Thyroid gland (tissue), 4 donors: ENCODE measurements at regions not wholly inside any gene's neighbourhood (a gene's known extent, or its start where the extent isn't known, plus 50 kb on each side); places are given as distances from the start of the nearest gene placed in this dataset.

Experiments used
- DNase-seq, 2 donors: peaks; one replicate each; pipeline ENCODE4 v3.0.0-alpha.2; 2019
- H3K27ac ChIP-seq, 3 donors: fragments of 200-600 bp; sonication (generic); 1 replicate in 2 of 3; 2 replicates in 1 of 3; pipeline ENCODE4 v1.5.1; 2016 to 2019; ENCODE audit warnings: mild to moderate bottlenecking in 1 of 3, moderate library complexity in 1 of 3
- H3K27me3 ChIP-seq: fragments of 200-600 bp; sonication (generic); one replicate; pipeline ENCODE4 v1.5.1; 2019
- H3K36me3 ChIP-seq, 2 donors: fragments of 200-600 bp; sonication (generic); one replicate each; pipeline ENCODE4 v1.5.1; 2016 to 2019
- H3K4me1 ChIP-seq, 2 donors: fragments of 200-600 bp; sonication (generic); one replicate each; pipeline ENCODE4 v1.5.1; 2017 to 2019
- H3K4me3 ChIP-seq, 3 donors: fragments of 200-600 bp; sonication (generic); replicated peaks in 1 of 3; 1 replicate in 2 of 3; 2 replicates in 1 of 3; pipeline ENCODE4 v1.5.1; 2016; ENCODE audit warnings: mild to moderate bottlenecking in 1 of 3
- H3K9me3 ChIP-seq: fragments of 200-600 bp; sonication (generic); one replicate; pipeline ENCODE4 v1.5.1; 2017
- POLR2A ChIP-seq, 2 donors: fragments of 450-650 bp; IDR thresholded peaks; one replicate each; pipeline ENCODE4 v1.6.1; 2017; ENCODE audit warnings: antibody characterized with exemption in 2 of 2, mild to moderate bottlenecking in 2 of 2, moderate library complexity in 1 of 2
- WGBS, 2 donors: methylation state at CpG; one replicate each; pipeline ENCODE4 v1.1.5; 2017; 5-methylcytosine and 5-hydroxymethylcytosine counted together
- intact Hi-C: fragments of 100-400 bp; cut with DNase I; formaldehyde crosslinking; loops from one replicate; pipeline ENCODE4 v1.15.1; 2023
- TF ChIP-seq, protein P1 (sequence below), 6 experiments: fragments of 200-600 bp in 3 of 6; fragments of 450-650 bp in 3 of 6; sonication (generic) in 3 of 6; IDR thresholded peaks; one replicate each; pipeline ENCODE4 v1.5.1; 2016 to 2019; ENCODE audit warnings: antibody characterized with exemption in 6 of 6, mild to moderate bottlenecking in 2 of 6, inconsistent platforms in 1 of 6, moderate library complexity in 1 of 6

DNA sequence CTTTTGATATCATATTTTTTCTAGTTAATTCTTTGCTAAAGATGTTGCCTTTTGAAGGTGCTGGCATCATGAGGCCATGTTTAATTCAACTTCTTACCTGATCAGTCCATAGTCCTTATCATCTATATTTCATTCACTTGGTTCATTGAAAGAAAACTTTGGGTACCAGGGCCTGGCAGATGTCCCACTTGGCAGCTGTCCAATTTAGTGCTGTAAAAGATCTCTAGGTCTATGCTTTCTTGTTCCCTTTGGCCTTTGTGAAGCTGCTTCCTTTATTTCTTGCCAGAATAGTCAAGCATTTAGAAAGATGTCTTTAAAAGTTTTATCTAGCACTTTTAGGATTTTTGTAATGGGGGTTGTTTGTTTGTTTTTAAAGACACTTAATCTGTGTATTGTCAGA lies 61.7 kb upstream of the EYA4 start:
- Histone ChIP-seq H3K27me3 (no peaks in the 10 kb centered on the region), H3K9me3 (no peaks in the 10 kb centered on the region), H3K4me1 (no peaks in the 10 kb centered on the region), H3K27ac (no peak overlapping the region), H3K36me3 (no peaks in the 10 kb centered on the region), H3K4me3 (no peak overlapping the region)
- TF ChIP-seq, protein P1, sequence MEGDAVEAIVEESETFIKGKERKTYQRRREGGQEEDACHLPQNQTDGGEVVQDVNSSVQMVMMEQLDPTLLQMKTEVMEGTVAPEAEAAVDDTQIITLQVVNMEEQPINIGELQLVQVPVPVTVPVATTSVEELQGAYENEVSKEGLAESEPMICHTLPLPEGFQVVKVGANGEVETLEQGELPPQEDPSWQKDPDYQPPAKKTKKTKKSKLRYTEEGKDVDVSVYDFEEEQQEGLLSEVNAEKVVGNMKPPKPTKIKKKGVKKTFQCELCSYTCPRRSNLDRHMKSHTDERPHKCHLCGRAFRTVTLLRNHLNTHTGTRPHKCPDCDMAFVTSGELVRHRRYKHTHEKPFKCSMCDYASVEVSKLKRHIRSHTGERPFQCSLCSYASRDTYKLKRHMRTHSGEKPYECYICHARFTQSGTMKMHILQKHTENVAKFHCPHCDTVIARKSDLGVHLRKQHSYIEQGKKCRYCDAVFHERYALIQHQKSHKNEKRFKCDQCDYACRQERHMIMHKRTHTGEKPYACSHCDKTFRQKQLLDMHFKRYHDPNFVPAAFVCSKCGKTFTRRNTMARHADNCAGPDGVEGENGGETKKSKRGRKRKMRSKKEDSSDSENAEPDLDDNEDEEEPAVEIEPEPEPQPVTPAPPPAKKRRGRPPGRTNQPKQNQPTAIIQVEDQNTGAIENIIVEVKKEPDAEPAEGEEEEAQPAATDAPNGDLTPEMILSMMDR (IDR thresholded peaks at IDR 0.05), result no peak
- no peak for TF ChIP-seq POLR2A (IDR thresholded peaks at IDR 0.05)
- intact Hi-C loops, result no loop called here
- peak; percentile 8 to 11 for DNase-seq

DNA sequence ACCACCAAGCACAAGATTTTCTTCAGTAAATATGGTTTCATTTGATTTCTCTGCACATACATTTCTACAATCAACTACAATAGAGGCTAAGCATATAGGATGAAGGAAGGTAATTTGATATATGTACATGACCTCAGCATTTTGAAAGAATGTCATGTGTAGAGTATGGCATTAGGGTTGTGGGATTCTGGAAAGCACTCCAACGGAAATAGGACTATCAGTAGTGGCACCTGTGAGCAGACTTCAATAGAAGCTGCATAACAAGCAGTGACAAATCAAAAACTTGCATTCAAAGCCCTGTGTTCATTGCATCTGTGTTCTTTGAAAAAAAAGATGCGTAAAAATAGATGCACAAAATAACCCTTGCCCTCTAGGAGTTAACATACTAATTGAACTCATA lies 57.5 kb upstream of the EYA4 start:
- no peaks in the 10 kb centered on the region for H3K36me3 ChIP-seq
- 84 to 88% methylated on average over 2 of the region's 2 CpGs for WGBS, 2 donors
- intact Hi-C loops, result loop anchor here (10.0 kb wide), 2 partner anchors 331 to 371 kb away; no protein-coding TSS in a partner anchor
- H3K4me1 ChIP-seq, result no peaks in the 10 kb centered on the region
- TF ChIP-seq, protein P1 (IDR thresholded peaks at IDR 0.05), result no peak
- no peak for TF ChIP-seq POLR2A (IDR thresholded peaks at IDR 0.05)
- no peaks in the 10 kb centered on the region for H3K27me3 ChIP-seq
- H3K4me3 ChIP-seq, result no peak overlapping the region
- no peak for DNase-seq
- no peak overlapping the region for H3K27ac ChIP-seq
- H3K9me3 ChIP-seq, result no peaks in the 10 kb centered on the region

DNA sequence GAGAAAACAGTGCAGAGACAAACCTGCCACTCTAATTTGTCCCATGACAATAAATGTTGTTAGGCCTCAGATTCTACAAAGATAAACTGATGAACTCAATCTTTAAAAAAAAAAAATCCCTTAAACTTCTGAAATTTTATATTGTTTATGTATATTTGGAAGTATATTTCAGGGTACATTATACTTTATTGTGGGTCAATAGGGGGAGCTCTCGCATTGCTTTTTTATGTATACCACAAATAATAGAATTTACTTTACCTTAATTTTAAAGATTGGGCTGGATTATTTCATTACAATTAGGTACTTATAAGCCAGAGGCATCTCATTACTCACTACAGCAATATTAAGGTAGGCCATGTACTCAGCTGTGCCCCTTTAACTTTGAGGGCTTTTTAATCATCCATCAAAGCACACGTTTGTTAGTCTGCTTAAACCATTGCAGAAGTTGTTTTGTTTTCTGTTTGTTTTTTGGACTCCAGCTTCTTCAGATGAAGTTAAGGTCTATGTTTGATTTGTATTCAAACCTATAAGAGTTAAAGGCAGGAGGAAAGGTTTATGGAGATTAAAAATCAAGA lies 56.3 kb upstream of the EYA4 start:
- no peak for DNase-seq
- 38 to 42% methylated on average over 2 of the region's 2 CpGs for WGBS, 2 donors
- intact Hi-C loops, result loop anchor here (10.0 kb wide), 2 partner anchors 330 to 370 kb away; no protein-coding TSS in a partner anchor
- H3K4me3 ChIP-seq, result no peak overlapping the region
- no peaks in the 10 kb centered on the region for H3K36me3 ChIP-seq
- no peaks in the 10 kb centered on the region for H3K4me1 ChIP-seq
- no peaks in the 10 kb centered on the region for H3K9me3 ChIP-seq
- TF ChIP-seq, protein P1 (IDR thresholded peaks at IDR 0.05), result peak in 3 of 6 experiments; percentile 54 to 57 (median 57)
- TF ChIP-seq POLR2A (IDR thresholded peaks at IDR 0.05), result no peak
- H3K27ac ChIP-seq, result no peak overlapping the region
- H3K27me3 ChIP-seq, result no peaks in the 10 kb centered on the region

DNA sequence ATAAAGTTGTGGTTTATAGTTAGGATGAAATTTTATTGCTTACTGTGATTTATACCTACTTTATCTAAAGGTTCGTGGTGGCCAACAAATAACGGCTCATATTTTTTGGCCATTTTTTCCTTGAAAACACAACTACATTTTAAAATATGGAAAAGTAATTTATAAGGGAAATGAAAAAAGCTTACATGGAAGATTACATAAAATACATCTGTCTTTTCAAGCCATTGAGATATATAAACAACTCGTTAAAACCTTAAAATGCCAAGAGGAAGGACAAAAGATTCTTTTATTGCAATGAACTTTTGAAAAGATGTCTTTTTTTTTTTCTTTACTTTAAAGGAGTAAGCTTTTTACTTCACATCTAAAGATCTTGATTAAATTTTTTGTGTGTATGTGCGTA lies 55.4 kb upstream of the EYA4 start:
- TF ChIP-seq, protein P1 (IDR thresholded peaks at IDR 0.05), result no peak
- no peak for TF ChIP-seq POLR2A (IDR thresholded peaks at IDR 0.05)
- Histone ChIP-seq H3K4me1 (no peaks in the 10 kb centered on the region), H3K36me3 (no peaks in the 10 kb centered on the region), H3K4me3 (no peak overlapping the region), H3K27me3 (no peaks in the 10 kb centered on the region), H3K27ac (no peak overlapping the region), H3K9me3 (no peaks in the 10 kb centered on the region)
- intact Hi-C loops, result loop anchor here (10.0 kb wide), 2 partner anchors 329 to 369 kb away; no protein-coding TSS in a partner anchor
- WGBS, 2 donors, result 80 to 92% methylated on average over 4 of the region's 4 CpGs
- DNase-seq, result no peak

DNA sequence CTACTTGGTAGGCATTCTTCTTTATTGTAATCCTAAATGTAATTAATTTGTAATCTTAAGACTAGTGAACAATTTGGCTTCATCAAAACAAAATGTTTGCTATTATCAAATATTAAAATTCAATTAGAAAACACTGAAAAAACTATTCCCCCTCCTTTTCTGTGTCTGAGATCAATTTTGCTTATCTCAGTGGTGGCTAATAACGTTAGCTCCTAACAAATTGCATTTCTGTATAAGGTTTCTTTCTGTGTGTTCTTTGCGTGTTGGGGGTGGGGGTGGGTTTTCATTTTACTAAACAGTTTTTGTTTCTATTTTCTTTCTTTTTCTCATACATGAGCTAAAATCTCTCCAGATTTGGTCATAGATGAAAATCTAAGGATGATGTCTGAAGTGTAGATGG lies 54.0 kb upstream of the EYA4 start:
- no peak for TF ChIP-seq POLR2A (IDR thresholded peaks at IDR 0.05)
- TF ChIP-seq, protein P1 (IDR thresholded peaks at IDR 0.05), result no peak
- WGBS, 2 donors, result 86 to 88% methylated on average over 2 of the region's 2 CpGs
- intact Hi-C loops, result loop anchor here (10.0 kb wide), 2 partner anchors 328 to 368 kb away; no protein-coding TSS in a partner anchor
- no peak for DNase-seq
- H3K4me3 ChIP-seq, result no peak overlapping the region
- no peaks in the 10 kb centered on the region for H3K4me1 ChIP-seq
- H3K27ac ChIP-seq, result no peak overlapping the region
- H3K27me3 ChIP-seq, result no peaks in the 10 kb centered on the region
- H3K9me3 ChIP-seq, result no peaks in the 10 kb centered on the region
- H3K36me3 ChIP-seq, result no peaks in the 10 kb centered on the region
